Spleen (tissue), 7 donors: ENCODE measurements at regions not wholly inside any gene's neighbourhood (a gene's known extent, or its start where the extent isn't known, plus 50 kb on each side); places are given as distances from the start of the nearest gene placed in this dataset.

Experiments used
- POLR2AphosphoS5 ChIP-seq, 3 donors: sonication (generic); formaldehyde crosslinking; IDR thresholded peaks; one replicate each; pipeline ENCODE4 v1.5.1; 2017; ENCODE audit warnings: antibody characterized with exemption in 3 of 3
- TF ChIP-seq, protein P1 (sequence below), 11 experiments: fragments of 200-600 bp in 7 of 11; fragments of 450-650 bp in 4 of 11; sonication (generic) in 4 of 11; IDR thresholded peaks in 8 of 11; conservative IDR thresholded peaks in 3 of 11; 1 replicate in 7 of 11; 2 replicates in 4 of 11; pipeline versions ENCODE4 v1.4.0 to v1.8.0; 2016 to 2021; ENCODE audit warnings: antibody characterized with exemption in 11 of 11, inconsistent platforms in 4 of 11, mild to moderate bottlenecking in 1 of 11
- donor health status: DM: no; HTN: no; CAD: no; lungs with moderate emphysema.
- donor health status: DM: no; HTN: no; CAD: no.
- donor health status: DM: no; HTN: no; CAD: no.

DNA sequence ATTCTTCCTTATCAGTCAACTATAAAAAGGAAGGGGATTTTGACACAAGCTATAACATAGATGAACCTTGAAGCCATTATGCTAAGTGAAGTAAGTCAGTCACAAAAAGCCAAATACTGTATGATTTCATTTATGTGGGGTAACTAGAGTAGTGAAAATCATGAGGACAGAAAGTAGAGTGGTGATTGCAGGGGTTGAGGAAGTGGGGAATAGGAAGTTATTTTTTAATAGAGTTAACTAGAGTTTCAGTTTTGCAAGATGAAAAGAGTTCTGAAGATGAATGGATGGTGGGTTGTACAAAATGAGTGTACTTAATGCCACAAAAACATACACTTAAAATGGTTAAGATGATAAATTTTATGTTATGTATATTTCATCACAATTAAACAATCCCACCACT, 65.4 kb upstream of the FAM174A start:
- TF ChIP-seq POLR2AphosphoS5 (IDR thresholded peaks at IDR 0.05), result no peak
- TF ChIP-seq, protein P1, sequence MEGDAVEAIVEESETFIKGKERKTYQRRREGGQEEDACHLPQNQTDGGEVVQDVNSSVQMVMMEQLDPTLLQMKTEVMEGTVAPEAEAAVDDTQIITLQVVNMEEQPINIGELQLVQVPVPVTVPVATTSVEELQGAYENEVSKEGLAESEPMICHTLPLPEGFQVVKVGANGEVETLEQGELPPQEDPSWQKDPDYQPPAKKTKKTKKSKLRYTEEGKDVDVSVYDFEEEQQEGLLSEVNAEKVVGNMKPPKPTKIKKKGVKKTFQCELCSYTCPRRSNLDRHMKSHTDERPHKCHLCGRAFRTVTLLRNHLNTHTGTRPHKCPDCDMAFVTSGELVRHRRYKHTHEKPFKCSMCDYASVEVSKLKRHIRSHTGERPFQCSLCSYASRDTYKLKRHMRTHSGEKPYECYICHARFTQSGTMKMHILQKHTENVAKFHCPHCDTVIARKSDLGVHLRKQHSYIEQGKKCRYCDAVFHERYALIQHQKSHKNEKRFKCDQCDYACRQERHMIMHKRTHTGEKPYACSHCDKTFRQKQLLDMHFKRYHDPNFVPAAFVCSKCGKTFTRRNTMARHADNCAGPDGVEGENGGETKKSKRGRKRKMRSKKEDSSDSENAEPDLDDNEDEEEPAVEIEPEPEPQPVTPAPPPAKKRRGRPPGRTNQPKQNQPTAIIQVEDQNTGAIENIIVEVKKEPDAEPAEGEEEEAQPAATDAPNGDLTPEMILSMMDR (IDR thresholded peaks at IDR 0.05 in 8 of 11, conservative IDR thresholded peaks at IDR 0.05 in 3 of 11), result no peak
